ENCODE measurements at regions not wholly inside any gene's neighbourhood (a gene's known extent, or its start where the extent isn't known, plus 50 kb on each side); places are given as distances from the start of the nearest gene placed in this dataset.

- peak; percentile 8 for DNase-seq
These were observed 756.0 kb upstream of the LRATD1 start for GRCh38 chr2:13876491-13877037.

DNA sequence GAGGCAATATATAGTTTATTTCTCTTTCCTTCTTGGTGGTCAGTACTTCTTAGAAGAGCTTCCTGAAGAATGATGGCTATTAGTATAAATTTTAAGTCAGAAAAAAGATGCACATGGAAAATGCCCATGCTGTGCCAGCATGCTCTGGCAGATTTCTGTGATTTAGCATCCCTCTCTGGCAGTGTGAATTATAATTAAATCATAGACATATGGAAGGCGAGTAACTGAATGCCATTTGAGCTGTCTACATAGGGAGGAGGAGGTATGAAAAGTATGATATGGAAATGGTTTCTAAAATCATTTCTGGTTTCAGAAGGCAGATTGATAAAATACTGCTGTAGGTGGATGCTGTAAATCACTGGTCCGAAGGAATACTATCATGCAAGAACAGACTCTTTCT lies 754.9 kb upstream of the LRATD1 start:
- no peak for DNase-seq

DNA sequence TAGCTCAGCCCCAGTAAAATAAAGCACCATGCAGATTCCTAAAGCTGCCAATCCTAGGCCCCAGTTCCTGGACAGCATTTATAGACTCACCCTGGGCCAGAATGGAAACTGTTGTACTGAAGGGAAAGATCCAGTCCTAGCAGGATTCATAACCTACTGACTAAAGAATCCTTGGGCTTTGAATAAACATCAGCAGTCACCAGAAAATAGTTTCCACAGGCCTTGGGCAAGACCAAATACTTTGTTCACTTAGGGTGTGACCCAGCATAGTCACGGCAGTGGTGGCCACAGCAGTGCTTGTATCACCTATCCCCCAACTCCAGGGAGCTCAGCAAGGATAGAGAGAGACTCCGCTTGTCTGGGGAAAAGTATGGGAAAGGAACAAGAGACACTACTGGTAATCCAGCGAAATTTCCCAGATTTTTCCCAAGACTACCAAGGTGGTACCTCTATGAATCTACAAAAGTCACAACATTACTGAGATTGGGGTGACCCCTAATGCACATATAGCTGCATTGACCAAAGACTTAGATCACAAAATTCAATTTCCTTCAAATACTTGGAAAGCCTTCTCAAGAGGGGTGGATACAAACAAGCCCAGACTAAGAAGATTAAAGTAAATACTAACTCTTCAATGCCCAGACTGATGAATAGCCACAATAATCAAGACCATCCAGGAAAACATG lies 748.1 kb upstream of the LRATD1 start:
- DNase-seq: no peak

- no peak for DNase-seq
These were observed 731.0 kb upstream of the LRATD1 start for GRCh38 chr2:13901526-13901925.

- DNase-seq: no peak
These were observed 726.7 kb upstream of the LRATD1 start for GRCh38 chr2:13905831-13906230.

GRCh38 chr2:13916066-13916465 lies 716.5 kb upstream of the LRATD1 start:
- no peak for DNase-seq

GRCh38 chr2:13917958-13918357 lies 714.6 kb upstream of the LRATD1 start:
- no peak for DNase-seq

DNA sequence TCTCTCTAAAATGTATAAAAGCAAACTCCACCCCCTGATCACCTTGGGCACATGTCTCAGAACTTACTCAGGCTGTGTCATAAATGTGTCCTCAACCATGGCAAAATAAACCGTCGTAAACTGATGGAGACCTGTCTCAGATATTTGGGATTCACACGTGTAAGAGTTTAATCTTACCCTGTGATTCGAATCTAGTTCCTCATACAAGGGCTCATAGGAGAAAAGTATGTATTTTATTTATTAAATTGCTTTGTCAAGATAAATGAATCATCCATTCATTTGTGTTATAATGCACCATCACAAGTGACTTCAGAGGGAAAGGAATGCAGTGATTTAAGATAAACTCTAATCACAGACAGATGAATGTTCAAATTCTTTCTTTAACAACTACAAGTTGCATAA lies 712.5 kb upstream of the LRATD1 start:
- no peak for DNase-seq

- DNase-seq: no peak
These were observed 711.3 kb upstream of the LRATD1 start for GRCh38 chr2:13921245-13921644.

DNA sequence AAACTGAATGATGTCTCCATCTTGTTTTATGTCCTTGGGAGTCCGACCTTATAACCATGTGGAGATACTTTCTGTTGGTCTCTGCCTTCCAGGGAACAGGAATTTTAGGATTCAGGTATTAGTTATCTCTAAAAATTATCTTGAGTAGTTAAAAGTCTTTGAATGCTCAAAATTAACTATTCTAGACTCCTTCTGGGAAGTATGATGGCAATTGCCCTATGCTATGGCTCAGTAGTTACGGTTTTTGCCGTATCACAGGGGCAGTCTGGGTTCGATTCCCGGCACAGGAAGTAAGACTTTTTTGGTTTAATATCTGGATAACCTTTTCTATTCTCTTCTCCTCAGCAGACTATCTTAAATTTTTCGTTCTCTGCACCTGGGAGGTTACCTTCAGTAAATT lies 708.7 kb upstream of the LRATD1 start:
- no peak for DNase-seq

- no peak for DNase-seq
These were observed 690.4 kb upstream of the LRATD1 start for GRCh38 chr2:13942111-13942510.

DNA sequence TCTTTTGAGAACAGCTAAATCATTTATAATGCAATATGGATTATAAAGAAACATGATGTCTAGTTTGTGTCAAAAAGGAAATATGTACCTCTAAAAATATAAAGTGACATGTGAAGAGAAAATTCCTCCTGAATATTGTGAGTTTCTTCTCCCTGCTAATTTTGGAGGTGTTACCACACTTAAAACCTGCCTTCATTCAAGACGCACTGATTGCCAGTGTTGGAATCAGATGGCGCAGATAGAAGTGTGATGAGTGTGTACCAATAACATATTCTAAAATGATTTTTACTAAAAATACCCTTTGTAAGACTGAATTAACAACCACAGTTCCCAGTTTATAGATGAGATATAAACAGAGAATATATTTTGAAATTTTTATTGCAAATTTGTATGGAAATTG lies 681.8 kb upstream of the LRATD1 start:
- DNase-seq: no peak

- DNase-seq: no peak
These were observed 663.7 kb upstream of the LRATD1 start for GRCh38 chr2:13968811-13969210.

DNA sequence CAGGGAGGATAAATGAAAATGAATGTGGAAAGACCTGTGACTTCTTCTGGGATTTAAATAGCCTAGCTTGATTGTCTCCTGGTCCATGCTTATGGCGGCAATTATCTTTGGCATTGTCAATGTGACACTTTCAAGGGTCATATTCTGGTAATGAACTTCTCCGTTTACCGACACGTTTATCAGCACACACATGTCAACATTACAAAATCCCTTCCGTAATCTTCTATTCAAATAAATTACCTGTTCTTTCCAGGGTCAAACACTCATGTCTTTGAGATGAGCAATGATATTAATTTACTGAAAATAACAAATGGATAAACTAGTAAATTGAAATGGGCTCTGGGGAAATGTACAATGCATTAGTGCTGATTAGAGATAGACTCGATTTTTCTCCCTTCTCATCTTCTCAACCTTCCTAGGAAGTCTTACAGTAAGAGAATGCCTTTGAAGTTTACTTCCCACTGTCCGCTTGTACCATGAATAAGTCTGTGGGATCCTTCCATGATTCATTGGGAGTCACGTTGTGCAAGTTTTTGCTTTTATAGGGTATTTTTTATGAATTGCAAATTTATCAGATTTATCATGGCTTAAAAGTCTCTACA lies 646.3 kb upstream of the LRATD1 start:
- DNase-seq: no peak

- DNase-seq: no peak
These were observed 636.0 kb upstream of the LRATD1 start for GRCh38 chr2:13996527-13996926.

DNA sequence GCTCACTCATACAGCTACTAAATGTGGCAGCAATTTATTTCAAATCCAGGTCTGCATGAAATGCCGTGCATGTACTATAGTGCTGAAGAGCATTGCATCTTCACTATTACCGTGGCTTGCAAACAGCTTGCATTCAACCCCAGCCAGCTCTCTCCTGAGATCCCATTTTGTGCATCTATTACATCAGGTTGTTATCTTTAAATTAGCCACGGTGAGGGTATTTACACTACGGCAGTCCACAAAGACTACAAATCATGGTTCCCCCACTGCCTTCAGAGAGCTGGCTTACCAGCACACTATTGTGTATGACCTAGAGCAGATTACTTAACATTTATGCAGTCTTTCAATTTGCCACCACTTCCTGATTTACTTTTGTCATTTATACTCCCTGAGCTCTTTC lies 621.3 kb upstream of the LRATD1 start:
- DNase-seq: no peak

GRCh38 chr2:14015113-14015630 lies 617.3 kb upstream of the LRATD1 start:
- DNase-seq: peak; percentile 1

DNA sequence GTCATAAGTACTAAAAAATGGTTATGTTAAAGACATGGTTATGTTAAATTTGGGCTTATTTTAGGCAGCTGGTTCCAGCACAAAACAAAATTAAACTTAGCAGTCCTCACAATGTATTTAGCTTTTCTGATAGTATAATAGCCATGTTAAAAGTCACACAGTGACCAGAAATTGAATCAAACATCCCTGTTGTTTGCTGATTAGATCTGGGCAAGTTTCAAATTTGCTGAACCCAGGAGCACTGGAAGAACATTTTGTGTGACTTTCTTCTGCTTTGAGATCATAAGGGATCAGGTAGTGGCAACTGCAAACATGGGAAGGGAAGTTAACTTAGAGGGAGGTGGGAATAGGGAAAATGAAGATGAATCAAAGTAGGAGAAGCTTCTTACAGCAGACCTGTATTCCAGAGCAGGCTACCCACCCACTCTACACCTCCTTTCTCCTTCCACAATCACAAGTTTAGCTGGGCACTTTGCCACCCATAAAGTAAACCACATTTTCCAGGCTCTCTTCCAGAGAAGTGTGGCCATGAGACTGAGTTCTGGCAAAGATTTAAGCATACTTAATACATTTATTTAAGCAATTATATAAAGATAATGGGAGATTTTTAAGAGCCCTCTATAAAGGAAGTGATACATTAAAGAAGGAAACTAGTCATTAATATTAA lies 616.1 kb upstream of the LRATD1 start:
- DNase-seq: no peak

DNA sequence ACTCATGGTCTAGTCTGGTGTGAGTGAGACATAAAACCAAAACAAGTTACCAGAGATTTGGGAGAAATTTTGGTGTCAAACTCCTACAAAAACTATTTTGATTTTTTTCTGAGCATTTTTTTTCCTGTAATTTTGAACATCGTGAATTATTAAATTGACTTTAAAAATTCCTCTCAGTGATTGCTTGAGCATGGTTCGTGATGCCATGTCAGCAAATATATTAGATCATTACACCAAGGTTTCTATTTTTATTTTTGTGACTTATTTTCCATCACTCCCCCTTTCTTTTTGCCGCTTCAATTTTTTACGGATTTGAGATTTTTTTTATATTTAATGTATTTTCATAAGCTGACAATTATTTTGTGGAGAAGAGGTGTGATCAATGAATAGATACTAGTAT lies 613.9 kb upstream of the LRATD1 start:
- DNase-seq: no peak

GRCh38 chr2:14023558-14023957 lies 609.0 kb upstream of the LRATD1 start:
- no peak for DNase-seq

- DNase-seq: no peak
These were observed 593.4 kb upstream of the LRATD1 start for GRCh38 chr2:14039134-14039533.

- no peak for DNase-seq
These were observed 585.0 kb upstream of the LRATD1 start for GRCh38 chr2:14047491-14047890.

GRCh38 chr2:14051401-14051800 lies 581.1 kb upstream of the LRATD1 start:
- DNase-seq: no peak
